GM23338 (cell line): ENCODE measurements at regions not wholly inside any gene's neighbourhood (a gene's known extent, or its start where the extent isn't known, plus 50 kb on each side); places are given as distances from the start of the nearest gene placed in this dataset.

Experiments
- ATAC-seq: fragments of 200-7000 bp; cut with Tn5 transposase; 3 replicates; pipeline ENCODE4 v1.9.1; 2020
- DNase-seq: peaks from one replicate; pipeline ENCODE4 v3.0.0-alpha.2; 2015; ENCODE audit warnings: low spot score
- H2AFZ ChIP-seq: fragments of 200-600 bp; sonication (generic); 2 replicates; pipeline ENCODE4 v1.8.0; 2016; ENCODE audit warnings: antibody characterized with exemption, mild to moderate bottlenecking, moderate library complexity
- H3F3A ChIP-seq: fragments of 200-600 bp; sonication (generic); replicated peaks from 2 replicates; pipeline ENCODE4 v1.8.0; 2017; ENCODE audit warnings: antibody characterized with exemption, mixed run types, low read depth
- H3K27ac ChIP-seq: fragments of 200-600 bp; sonication (generic); 2 replicates; pipeline ENCODE4 v1.6.1; 2016; ENCODE audit warnings: low read depth
- H3K27me3 ChIP-seq: fragments of 200-600 bp; sonication (generic); 2 replicates; pipeline ENCODE4 v1.8.0; 2016; ENCODE audit warnings: mild to moderate bottlenecking, mixed run types, moderate library complexity; ENCODE audit not compliant: insufficient read depth
- H3K36me3 ChIP-seq: fragments of 200-600 bp; sonication (generic); 2 replicates; pipeline ENCODE4 v1.8.0; 2016; ENCODE audit warnings: mild to moderate bottlenecking; ENCODE audit not compliant: insufficient read depth
- H3K4me1 ChIP-seq: fragments of 200-600 bp; sonication (generic); 2 replicates; pipeline ENCODE4 v1.8.0; 2016; ENCODE audit warnings: mild to moderate bottlenecking, moderate library complexity; ENCODE audit not compliant: insufficient read depth
- H3K4me2 ChIP-seq: fragments of 200-600 bp; sonication (generic); 2 replicates; pipeline ENCODE4 v1.7.1; 2017; ENCODE audit warnings: mixed run types
- H3K4me3 ChIP-seq: fragments of 200-600 bp; sonication (generic); 2 replicates; pipeline ENCODE4 v1.6.1; 2016; ENCODE audit warnings: mixed run types
- H3K79me2 ChIP-seq: fragments of 200-600 bp; sonication (generic); replicated peaks from 2 replicates; pipeline ENCODE4 v1.8.0; 2017; ENCODE audit warnings: mild to moderate bottlenecking; ENCODE audit not compliant: insufficient read depth
- H3K9me2 ChIP-seq: fragments of 200-600 bp; sonication (generic); 2 replicates; pipeline ENCODE4 v1.8.0; 2017; ENCODE audit not compliant: insufficient read depth
- H4K20me1 ChIP-seq: fragments of 200-600 bp; sonication (generic); replicated peaks from 2 replicates; pipeline ENCODE4 v1.8.0; 2017; ENCODE audit warnings: mild to moderate bottlenecking; ENCODE audit not compliant: insufficient read depth
- H3K27ac Mint-ChIP-seq: 2 replicates; pipeline ENCODE4 v1.8.0; 2020; ENCODE audit warnings: inconsistent platforms, mild to moderate bottlenecking, moderate library complexity, mixed read lengths
- H3K27me3 Mint-ChIP-seq: 3 replicates; pipeline ENCODE4 v1.8.0; 2022; ENCODE audit warnings: low read depth, mild to moderate bottlenecking, moderate library complexity, mixed read lengths, inconsistent platforms; ENCODE audit not compliant: insufficient read depth, poor library complexity
- H3K36me3 Mint-ChIP-seq: 3 replicates; pipeline ENCODE4 v1.8.0; 2021; ENCODE audit warnings: low read depth, mild to moderate bottlenecking, inconsistent platforms, moderate library complexity, mixed read lengths
- H3K4me1 Mint-ChIP-seq: 3 replicates; pipeline ENCODE4 v1.8.0; 2020; ENCODE audit warnings: mild to moderate bottlenecking, inconsistent platforms, mixed read lengths
- H3K4me3 Mint-ChIP-seq: 3 replicates; pipeline ENCODE4 v1.8.0; 2021; ENCODE audit warnings: moderate library complexity, mild to moderate bottlenecking, inconsistent platforms, mixed read lengths
- H3K9me3 Mint-ChIP-seq: 3 replicates; pipeline ENCODE4 v1.8.0; 2020; ENCODE audit warnings: moderate library complexity, mild to moderate bottlenecking, inconsistent platforms, mixed read lengths
- CREB1 ChIP-seq: fragments of 250-450 bp; sonication (Bioruptor Pico); IDR thresholded peaks from 2 replicates; pipeline ENCODE4 v1.5.0; 2020; ENCODE audit warnings: low read depth, mild to moderate bottlenecking, moderate library complexity
- JUNB ChIP-seq: IDR thresholded peaks from one replicate; pipeline ENCODE4 v1.6.1; 2016; ENCODE audit warnings: antibody characterized with exemption; ENCODE audit not compliant: unreplicated experiment
- NANOG ChIP-seq: IDR thresholded peaks from 2 replicates; pipeline ENCODE4 v1.6.1; 2016; ENCODE audit warnings: antibody characterized with exemption, borderline replicate concordance
- POLR2AphosphoS5 ChIP-seq: IDR thresholded peaks from 2 replicates; pipeline ENCODE4 v1.6.1; 2016; ENCODE audit warnings: antibody characterized with exemption, low read depth
- REST ChIP-seq: IDR thresholded peaks from one replicate; pipeline ENCODE4 v1.6.1; 2018; ENCODE audit warnings: antibody characterized with exemption; ENCODE audit not compliant: unreplicated experiment
- STAT1 ChIP-seq: IDR thresholded peaks from one replicate; pipeline ENCODE4 v1.6.1; 2016; ENCODE audit warnings: antibody characterized with exemption; ENCODE audit not compliant: unreplicated experiment
- ZNF114 ChIP-seq: fragments of 250-450 bp; sonication (Bioruptor Pico); IDR thresholded peaks from 2 replicates; pipeline ENCODE4 v1.5.0; 2020; ENCODE audit warnings: mild to moderate bottlenecking, moderate library complexity
- ZNF331 ChIP-seq: fragments of 250-450 bp; sonication (Bioruptor Pico); IDR thresholded peaks from 2 replicates; pipeline ENCODE4 v1.5.0; 2020; ENCODE audit warnings: low read depth, mild to moderate bottlenecking, moderate library complexity
- TF ChIP-seq, protein P1 (sequence below), 2 experiments: fragments of 200-600 bp in 1 of 2; sonication (generic) in 1 of 2; conservative IDR thresholded peaks; 2 replicates each; pipeline versions ENCODE4 v1.5.1 to v1.6.1; 2016 to 2017; ENCODE audit warnings: antibody characterized with exemption in 2 of 2, low read depth in 2 of 2, mild to moderate bottlenecking in 2 of 2, moderate library complexity in 1 of 2
- TF ChIP-seq, protein P2 (sequence below): IDR thresholded peaks from 2 replicates; pipeline ENCODE4 v1.6.1; 2016; ENCODE audit warnings: antibody characterized with exemption

- TF ChIP-seq, protein P1, sequence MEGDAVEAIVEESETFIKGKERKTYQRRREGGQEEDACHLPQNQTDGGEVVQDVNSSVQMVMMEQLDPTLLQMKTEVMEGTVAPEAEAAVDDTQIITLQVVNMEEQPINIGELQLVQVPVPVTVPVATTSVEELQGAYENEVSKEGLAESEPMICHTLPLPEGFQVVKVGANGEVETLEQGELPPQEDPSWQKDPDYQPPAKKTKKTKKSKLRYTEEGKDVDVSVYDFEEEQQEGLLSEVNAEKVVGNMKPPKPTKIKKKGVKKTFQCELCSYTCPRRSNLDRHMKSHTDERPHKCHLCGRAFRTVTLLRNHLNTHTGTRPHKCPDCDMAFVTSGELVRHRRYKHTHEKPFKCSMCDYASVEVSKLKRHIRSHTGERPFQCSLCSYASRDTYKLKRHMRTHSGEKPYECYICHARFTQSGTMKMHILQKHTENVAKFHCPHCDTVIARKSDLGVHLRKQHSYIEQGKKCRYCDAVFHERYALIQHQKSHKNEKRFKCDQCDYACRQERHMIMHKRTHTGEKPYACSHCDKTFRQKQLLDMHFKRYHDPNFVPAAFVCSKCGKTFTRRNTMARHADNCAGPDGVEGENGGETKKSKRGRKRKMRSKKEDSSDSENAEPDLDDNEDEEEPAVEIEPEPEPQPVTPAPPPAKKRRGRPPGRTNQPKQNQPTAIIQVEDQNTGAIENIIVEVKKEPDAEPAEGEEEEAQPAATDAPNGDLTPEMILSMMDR (conservative IDR thresholded peaks at IDR 0.05; ENCODE audit: low read depth in 2 of 2): no peak
- TF ChIP-seq REST (no peak), NANOG (no peak), JUNB (no peak), STAT1 (no peak), CREB1 (CRISPR knock-in tag) (no peak), POLR2AphosphoS5 (no peak), ZNF114 (CRISPR knock-in tag) (no peak), ZNF331 (CRISPR knock-in tag) (no peak)
- TF ChIP-seq, protein P2, sequence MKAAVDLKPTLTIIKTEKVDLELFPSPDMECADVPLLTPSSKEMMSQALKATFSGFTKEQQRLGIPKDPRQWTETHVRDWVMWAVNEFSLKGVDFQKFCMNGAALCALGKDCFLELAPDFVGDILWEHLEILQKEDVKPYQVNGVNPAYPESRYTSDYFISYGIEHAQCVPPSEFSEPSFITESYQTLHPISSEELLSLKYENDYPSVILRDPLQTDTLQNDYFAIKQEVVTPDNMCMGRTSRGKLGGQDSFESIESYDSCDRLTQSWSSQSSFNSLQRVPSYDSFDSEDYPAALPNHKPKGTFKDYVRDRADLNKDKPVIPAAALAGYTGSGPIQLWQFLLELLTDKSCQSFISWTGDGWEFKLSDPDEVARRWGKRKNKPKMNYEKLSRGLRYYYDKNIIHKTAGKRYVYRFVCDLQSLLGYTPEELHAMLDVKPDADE: no peak
- H3K9me3 Mint-ChIP-seq: no peaks in the 10 kb centered on the region
These were observed 400.8 kb upstream of the MYT1L start for GRCh38 chr2:2731816-2732284.

More at GRCh38 chr2:2731816-2732284, 400.8 kb upstream of the MYT1L start:
- H3K27ac ChIP-seq: no peak overlapping the region
- Mint-ChIP-seq H3K4me3 (no peak overlapping the region), H3K27ac (no peak overlapping the region), H3K36me3 (no peaks in the 10 kb centered on the region), H3K4me1 (peaks cover 6% of the 10 kb centered on the region), H3K27me3 (peaks cover 4% of the 10 kb centered on the region)
- H3K79me2 ChIP-seq: no peaks in the 10 kb centered on the region
- H3K4me1 ChIP-seq: no peaks in the 10 kb centered on the region
- DNase-seq: no peak
- H3K4me3 ChIP-seq: no peak overlapping the region
- H3F3A ChIP-seq: no peaks in the 10 kb centered on the region
- H3K4me2 ChIP-seq: no peak overlapping the region
- ATAC-seq: no peak
- no peaks in the 10 kb centered on the region for H3K36me3 ChIP-seq
- no peaks in the 10 kb centered on the region for H4K20me1 ChIP-seq
- no peaks in the 10 kb centered on the region for H3K27me3 ChIP-seq
- no peak overlapping the region for H2AFZ ChIP-seq
- H3K9me2 ChIP-seq: no peaks in the 10 kb centered on the region
